ENCODE measurements at regions not wholly inside any gene's neighbourhood (a gene's known extent, or its start where the extent isn't known, plus 50 kb on each side); places are given as distances from the start of the nearest gene placed in this dataset.

DNA sequence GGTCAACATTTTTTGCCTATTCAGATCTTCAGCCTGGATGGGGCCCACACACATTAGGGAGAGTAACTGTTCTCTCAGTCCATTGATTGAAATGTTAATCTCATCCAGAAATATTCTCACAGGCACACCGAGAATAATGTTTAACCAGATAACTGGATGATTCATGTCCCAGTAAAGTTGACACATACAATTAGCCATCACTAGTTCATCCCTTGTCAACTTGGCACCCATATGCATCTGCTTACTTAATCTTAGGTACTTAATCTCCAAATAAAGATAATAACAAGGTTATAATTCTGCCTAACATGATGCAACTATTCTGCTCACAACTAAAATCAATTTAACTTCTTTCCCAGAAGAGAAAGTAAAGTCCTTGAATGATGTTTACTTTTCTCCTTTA is 502.6 kb downstream of the ADRA2A start:
- Histone ChIP-seq H3K27ac (no peak overlapping the region), H3K4me3 (no peak overlapping the region), H3K27me3 (ENCODE audit: insufficient read depth, low read depth) (0 out of 2 replicates have a peak, but pooled peaks cover 3% of the 10 kb centered on the region), H3K4me1 (replicated peaks; ENCODE audit: insufficient read depth) (no peaks in the 10 kb centered on the region), H4K20me1 (ENCODE audit: insufficient read depth) (no peaks in the 10 kb centered on the region), H3K36me3 (ENCODE audit: low read depth) (no peaks in the 10 kb centered on the region), H3K9me3 (ENCODE audit: insufficient read depth, low read depth) (no peaks in the 10 kb centered on the region), H2AFZ (no peak overlapping the region), H3K4me2 (no peak overlapping the region), H3K79me2 (ENCODE audit: low read depth) (no peaks in the 10 kb centered on the region), H3F3A (ENCODE audit: insufficient read depth, low read depth) (no peaks in the 10 kb centered on the region), H3K9me2 (ENCODE audit: insufficient read depth) (no peaks in the 10 kb centered on the region)
- intact Hi-C loops (cut with micrococcal nuclease; ENCODE audit: unreplicated experiment): no loop called here
- DNase-seq: no peak
- BruUV-seq (replicated peaks): no TSS peak
- ChIA-PET CTCF (no interaction called here), POLR2A (ENCODE audit: unreplicated experiment) (no interaction called here)
- TF ChIP-seq, protein P1, sequence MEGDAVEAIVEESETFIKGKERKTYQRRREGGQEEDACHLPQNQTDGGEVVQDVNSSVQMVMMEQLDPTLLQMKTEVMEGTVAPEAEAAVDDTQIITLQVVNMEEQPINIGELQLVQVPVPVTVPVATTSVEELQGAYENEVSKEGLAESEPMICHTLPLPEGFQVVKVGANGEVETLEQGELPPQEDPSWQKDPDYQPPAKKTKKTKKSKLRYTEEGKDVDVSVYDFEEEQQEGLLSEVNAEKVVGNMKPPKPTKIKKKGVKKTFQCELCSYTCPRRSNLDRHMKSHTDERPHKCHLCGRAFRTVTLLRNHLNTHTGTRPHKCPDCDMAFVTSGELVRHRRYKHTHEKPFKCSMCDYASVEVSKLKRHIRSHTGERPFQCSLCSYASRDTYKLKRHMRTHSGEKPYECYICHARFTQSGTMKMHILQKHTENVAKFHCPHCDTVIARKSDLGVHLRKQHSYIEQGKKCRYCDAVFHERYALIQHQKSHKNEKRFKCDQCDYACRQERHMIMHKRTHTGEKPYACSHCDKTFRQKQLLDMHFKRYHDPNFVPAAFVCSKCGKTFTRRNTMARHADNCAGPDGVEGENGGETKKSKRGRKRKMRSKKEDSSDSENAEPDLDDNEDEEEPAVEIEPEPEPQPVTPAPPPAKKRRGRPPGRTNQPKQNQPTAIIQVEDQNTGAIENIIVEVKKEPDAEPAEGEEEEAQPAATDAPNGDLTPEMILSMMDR (conservative IDR thresholded peaks at IDR 0.05): no peak
- no peak for TF ChIP-seq EZH2 (IDR thresholded peaks at IDR 0.05; ENCODE audit: low read depth)

DNA sequence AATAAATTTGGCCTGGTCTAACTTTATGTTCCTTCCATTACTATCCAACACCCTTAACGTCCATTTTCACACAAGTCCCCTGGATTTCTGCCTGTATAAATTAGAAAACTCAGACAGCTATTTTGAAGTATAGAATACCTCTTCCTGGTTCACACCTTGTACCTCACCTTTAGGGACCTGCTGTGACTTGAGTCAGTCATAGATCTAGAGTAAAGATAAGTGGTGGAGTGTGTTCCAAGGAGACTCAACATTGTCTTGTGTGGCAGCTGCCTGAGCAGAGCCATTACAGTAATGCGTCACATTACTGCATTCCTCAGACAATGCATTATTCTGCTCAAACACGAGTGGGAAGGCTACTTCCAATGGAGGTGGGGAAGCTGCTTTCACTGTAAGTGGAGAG is 513.9 kb downstream of the ADRA2A start:
- H3K9me3 ChIP-seq (ENCODE audit: insufficient read depth, low read depth): no peaks in the 10 kb centered on the region
- DNase-seq: no peak
- no TSS peak for BruUV-seq (replicated peaks)
- TF ChIP-seq EZH2 (IDR thresholded peaks at IDR 0.05; ENCODE audit: low read depth): no peak
- TF ChIP-seq, protein P1 (conservative IDR thresholded peaks at IDR 0.05): no peak
- CTCF ChIA-PET: no interaction called here
- H3K36me3 ChIP-seq (ENCODE audit: low read depth): no peaks in the 10 kb centered on the region
- no peak overlapping the region for H2AFZ ChIP-seq
- no peaks in the 10 kb centered on the region for H3K27me3 ChIP-seq (ENCODE audit: insufficient read depth, low read depth)
- H3K4me3 ChIP-seq: no peak overlapping the region
- H3K4me2 ChIP-seq: no peak overlapping the region
- no peaks in the 10 kb centered on the region for H3K4me1 ChIP-seq (replicated peaks; ENCODE audit: insufficient read depth)
- no peaks in the 10 kb centered on the region for H3K9me2 ChIP-seq (ENCODE audit: insufficient read depth)
- POLR2A ChIA-PET (ENCODE audit: unreplicated experiment): no interaction called here
- no peaks in the 10 kb centered on the region for H3F3A ChIP-seq (ENCODE audit: insufficient read depth, low read depth)
- H3K27ac ChIP-seq: no peak overlapping the region
- intact Hi-C loops (cut with micrococcal nuclease; ENCODE audit: unreplicated experiment): no loop called here
- H4K20me1 ChIP-seq (ENCODE audit: insufficient read depth): no peaks in the 10 kb centered on the region
- H3K79me2 ChIP-seq (ENCODE audit: low read depth): no peaks in the 10 kb centered on the region

DNA sequence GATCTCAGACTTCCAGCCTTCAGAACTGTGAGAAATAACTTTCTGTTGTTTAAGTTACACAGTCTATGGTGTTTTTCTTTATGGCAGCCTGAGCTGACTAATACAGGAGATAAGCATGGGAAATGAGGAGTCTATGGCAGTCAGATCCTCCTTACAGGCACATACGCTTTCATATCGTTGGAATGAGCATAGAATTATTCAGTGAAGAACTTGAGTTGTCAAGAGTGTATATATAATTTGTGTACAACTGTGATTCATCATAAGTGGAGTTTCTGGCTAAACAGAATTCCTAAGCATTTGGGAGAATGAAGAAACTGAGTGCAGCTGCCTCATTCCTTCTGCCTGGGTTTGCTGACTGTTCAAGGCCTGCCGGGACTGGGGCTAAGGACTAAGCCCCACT is 516.7 kb downstream of the ADRA2A start:
- intact Hi-C loops (cut with micrococcal nuclease; ENCODE audit: unreplicated experiment): no loop called here
- Histone ChIP-seq H3K9me3 (ENCODE audit: insufficient read depth, low read depth) (no peaks in the 10 kb centered on the region), H3K4me3 (no peak overlapping the region), H3K27me3 (ENCODE audit: insufficient read depth, low read depth) (no peaks in the 10 kb centered on the region), H3K4me1 (replicated peaks; ENCODE audit: insufficient read depth) (no peaks in the 10 kb centered on the region), H2AFZ (no peak overlapping the region), H3K36me3 (ENCODE audit: low read depth) (no peaks in the 10 kb centered on the region), H3K79me2 (ENCODE audit: low read depth) (no peaks in the 10 kb centered on the region), H3K4me2 (no peak overlapping the region), H4K20me1 (ENCODE audit: insufficient read depth) (no peaks in the 10 kb centered on the region), H3K9me2 (ENCODE audit: insufficient read depth) (no peaks in the 10 kb centered on the region), H3K27ac (no peak overlapping the region), H3F3A (ENCODE audit: insufficient read depth, low read depth) (no peaks in the 10 kb centered on the region)
- ChIA-PET CTCF (no interaction called here), POLR2A (ENCODE audit: unreplicated experiment) (no interaction called here)
- BruUV-seq (replicated peaks): no TSS peak
- no peak for DNase-seq
- TF ChIP-seq, protein P1 (conservative IDR thresholded peaks at IDR 0.05): no peak
- no peak for TF ChIP-seq EZH2 (IDR thresholded peaks at IDR 0.05; ENCODE audit: low read depth)
